ENCODE measurements at regions not wholly inside any gene's neighbourhood (a gene's known extent, or its start where the extent isn't known, plus 50 kb on each side); places are given as distances from the start of the nearest gene placed in this dataset.

GRCh38 chr13:47764817-47765216 is 236.3 kb downstream of the SUCLA2 start:
- TF ChIP-seq POLR2AphosphoS5 (IDR thresholded peaks at IDR 0.05) (no peak), CTCF (IDR thresholded peaks at IDR 0.05) (no peak), POLR2A (IDR thresholded peaks at IDR 0.05; ENCODE audit: low read depth) (no peak)

Data from esophagus muscularis mucosa (tissue), 3 donors.